ENCODE measurements at regions not wholly inside any gene's neighbourhood (a gene's known extent, or its start where the extent isn't known, plus 50 kb on each side); places are given as distances from the start of the nearest gene placed in this dataset.

DNA sequence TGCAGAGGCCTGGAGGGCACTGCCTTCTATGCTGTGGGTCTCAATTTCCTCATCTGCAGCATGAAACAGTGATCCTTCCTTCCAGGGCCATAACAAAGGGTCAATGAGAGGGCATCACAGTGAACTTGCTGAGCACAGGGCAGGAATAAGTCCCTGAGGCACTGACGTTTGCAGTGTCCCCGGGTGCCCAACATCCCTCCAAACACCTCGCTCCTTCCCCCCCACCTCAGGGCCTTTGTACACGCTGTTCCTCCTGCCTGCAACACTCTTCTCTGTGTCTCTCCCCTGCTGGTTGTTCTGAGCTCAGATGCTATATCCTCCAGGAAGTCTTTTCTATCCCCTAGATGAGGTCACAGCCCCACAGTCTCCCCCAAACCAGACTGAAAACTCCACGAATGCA lies 59.7 kb upstream of the TCF20 start:
- no peak for DNase-seq

DNA sequence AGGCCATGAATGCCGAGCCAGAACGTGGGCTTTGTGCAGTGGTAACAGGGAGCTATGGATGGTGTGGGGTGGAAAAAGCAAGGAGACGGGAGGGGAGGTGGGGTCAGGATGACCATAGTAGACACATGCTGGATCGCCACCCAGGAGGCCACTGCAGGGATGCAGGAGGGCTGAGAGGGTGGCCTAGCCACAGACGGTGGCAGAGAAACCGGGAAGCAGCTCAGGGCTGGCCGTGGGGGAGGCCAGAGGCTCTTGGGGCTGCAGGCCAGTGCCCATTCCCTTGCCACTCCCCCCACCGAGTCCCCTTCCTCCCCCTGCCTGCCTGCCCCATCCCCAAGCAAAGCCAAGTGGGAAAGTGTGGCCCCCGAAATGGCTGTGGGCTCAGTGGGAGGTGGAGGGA lies 59.1 kb upstream of the TCF20 start:
- no peak for DNase-seq

DNA sequence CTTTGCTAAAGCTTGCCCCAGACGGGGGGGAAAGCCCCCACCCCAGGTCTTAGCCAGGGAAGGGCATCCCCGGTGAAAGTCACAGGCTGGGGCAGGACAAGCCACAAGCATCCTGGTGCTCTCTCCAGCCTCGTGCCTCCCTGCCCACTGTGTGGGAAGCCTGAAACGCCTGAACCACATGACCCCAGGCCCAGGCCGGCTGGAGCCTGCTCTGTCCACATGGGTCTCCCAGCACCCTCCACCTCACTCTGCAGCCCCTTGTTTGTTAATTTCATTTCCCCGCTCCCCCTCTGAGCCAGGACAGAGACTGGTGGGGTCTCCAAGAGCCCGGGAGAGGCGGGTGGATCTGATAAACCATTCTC lies 58.3 kb upstream of the TCF20 start:
- DNase-seq: no peak

DNA sequence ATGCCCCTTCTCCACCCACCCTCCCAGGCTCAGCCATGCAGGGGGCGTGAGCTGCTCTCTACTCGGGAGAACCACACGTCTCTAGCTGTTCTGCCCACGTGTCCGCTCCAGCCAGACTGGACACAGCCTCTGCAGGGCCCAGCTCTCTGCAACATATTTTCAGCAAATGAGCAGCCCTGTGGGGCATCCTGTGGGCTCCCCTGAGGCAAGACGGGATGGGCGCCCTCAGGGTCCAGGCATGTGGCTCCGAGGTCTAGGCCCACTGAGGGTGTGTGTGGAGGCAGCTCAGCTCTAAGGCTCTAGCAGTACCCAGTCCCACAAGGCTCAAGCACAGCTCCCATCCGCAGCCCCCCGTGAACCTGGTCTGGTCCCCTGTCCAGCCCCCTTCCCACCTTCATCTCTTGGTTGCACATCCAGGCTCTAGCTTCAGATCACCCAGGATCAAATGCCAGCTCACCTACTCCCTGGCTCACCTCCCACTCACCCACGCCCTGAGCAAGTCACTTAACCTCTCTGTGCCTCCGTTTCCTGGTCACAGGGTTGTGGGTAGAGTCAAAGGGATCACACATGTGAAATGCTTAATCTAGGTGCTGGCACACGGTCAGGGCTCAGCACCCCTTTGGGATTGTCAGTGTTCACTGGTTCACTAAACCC lies 57.8 kb upstream of the TCF20 start:
- DNase-seq: peak; percentile 51 to 53

DNA sequence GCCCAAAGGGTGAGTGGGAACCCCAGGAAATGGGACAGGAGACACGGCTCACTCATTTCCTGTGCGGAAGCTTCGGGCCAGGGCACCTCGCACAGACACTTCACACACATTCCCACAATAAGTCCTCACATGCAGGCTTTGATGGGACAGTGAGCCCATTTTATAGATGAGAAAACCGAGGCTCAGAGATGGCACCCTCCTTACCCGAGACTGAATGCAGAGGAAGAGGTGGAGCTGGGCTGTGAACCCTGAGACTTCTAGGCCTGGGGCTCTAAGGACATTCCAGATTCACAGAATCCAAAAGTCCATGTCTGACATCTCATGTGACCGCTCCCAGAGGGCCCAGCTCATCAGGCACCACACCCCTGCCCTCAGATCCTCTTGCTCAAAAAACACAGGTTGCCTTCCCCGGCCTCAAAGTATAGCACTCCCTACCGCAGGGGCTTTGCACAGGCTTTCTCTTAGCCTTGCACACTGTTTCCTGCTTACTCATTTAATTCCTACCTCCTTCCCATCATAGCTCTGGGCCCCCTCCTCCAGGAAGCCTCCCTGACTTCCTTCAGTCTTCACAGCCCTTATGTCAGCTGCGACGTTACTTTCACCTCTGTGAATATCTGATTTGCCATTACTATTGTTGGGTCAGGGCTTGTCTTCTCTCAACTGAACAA lies 57.1 kb upstream of the TCF20 start:
- no peak for DNase-seq

DNA sequence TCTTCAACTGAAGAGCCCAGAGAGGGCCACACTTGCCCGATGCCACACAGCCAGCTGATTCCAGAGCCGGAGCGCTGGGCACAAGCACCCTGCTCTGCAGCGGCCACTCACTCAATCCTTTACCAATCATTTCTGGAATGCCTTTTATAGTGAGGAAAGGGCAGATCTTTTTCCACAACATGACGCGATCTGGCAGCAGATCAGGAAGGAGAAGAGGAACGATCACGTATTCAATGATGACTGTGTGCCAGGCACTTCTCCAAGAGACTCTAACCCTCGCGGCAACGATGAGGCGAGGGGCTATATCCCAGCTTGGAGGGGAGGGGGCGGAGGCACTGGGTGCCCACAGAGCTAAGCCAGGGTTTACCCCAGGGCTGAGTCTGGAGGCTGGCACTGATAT lies 56.3 kb upstream of the TCF20 start:
- no peak for DNase-seq

DNA sequence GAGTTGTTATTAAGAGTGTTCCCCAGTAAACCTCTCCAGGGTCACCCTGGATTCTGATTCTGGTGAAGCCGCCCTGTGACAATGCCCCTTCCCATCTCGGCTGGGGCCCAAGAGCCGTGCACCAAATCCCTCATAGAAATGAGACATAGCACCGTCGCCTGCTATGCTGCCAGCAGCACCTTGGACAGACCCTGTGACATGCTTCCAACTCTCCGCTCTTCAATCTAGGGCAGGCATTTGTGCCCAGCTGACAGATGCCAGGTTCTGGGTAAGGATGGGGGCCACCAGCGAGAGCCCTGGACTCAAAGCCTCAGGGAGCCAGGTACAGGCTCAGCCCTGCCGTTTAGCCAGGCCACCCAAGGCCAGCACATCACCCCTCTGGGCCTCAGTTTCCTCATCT lies 55.8 kb upstream of the TCF20 start:
- DNase-seq: no peak

DNA sequence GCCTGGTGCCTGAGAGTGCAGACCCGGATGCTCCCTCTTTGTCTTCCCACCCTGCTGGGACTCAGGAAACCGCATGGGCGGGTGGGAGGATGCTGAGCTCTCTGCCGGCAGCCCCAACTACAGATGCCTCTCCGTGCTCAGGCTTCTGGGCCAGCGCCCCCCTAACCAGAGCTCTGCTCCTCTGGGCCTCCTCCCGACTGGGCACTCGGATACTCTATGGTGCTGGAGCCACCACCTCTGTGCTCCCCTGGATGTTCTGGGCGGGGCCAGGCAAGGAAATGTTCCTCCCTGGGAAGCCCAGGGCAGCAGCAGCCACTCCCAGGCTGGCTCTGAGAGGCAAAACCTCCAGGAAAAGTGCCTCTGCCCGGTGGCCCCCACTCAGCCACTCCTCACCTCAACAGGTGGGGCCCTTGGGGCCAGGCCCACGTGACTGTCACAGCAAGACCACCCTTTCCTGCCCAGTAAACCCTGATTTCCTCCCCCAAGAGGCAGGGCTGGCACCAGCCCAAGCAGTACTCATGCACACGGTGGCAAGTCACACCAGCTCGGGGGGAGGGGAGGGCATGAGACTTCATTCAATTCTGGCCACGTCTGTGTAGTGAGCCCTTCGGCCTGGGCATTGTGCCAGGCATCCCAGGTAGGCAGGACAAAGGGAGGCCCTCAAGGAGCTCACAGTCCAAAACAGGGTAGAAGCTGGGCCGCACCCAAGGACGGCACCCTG lies 54.7 kb upstream of the TCF20 start:
- peak in 1 of 2 experiments; percentile 48 for DNase-seq

DNA sequence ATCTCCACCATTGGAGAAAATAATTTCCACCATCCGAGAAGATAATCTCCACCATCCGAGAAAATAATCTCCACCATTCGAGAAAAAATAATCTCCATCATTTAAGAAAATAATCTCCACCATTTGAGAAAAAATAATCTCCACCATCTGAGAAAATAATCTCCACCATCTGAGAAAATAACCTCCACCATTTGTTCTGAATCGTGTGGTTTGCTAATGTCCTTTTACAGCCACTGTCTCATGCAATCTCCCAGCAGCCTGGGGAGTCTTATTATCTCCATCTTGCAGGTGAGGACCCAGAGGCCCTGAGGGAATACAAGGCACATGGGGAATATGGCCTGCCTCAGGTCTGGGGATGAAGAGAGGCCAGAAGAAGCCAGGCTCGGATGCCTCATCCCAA lies 54.1 kb upstream of the TCF20 start:
- no peak for DNase-seq

DNA sequence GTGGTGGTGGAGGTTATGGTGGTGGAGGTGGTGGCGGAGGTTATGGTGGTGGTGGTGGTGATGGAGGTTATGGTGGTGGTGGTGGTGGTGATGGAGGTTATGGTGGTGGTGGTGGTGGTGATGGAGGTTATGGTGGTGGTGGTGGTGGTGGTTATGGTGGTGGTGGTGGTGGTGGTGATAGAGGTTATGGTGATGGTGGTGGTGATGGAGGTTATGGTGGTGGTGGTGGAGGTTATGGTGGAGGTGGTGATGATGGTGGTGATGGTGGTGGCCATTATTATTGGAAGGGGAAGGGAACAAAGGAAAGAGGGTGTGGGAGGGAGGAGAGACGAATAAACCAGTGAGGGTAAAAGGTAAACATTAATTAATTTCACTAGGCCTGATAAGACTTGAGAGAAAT lies 53.5 kb upstream of the TCF20 start:
- no peak for DNase-seq

DNA sequence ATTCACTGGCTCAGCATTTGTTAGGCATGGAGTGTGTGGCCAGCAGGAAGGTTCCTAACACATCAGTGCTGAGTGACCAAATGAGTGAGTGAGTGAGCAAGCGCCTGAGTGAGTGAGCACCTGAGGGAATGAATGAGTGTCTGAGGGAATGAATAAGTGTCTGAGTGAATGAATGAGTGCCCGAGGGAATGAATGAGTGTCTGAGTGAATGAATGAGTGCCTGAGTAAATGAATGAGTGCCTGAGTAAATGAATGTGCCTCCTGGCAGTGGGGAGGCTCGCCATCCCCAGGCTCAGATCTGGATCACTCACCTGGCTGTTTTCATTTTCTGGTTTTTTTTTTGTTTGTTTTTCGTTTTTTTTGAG lies 52.1 kb upstream of the TCF20 start:
- no peak for DNase-seq

DNA sequence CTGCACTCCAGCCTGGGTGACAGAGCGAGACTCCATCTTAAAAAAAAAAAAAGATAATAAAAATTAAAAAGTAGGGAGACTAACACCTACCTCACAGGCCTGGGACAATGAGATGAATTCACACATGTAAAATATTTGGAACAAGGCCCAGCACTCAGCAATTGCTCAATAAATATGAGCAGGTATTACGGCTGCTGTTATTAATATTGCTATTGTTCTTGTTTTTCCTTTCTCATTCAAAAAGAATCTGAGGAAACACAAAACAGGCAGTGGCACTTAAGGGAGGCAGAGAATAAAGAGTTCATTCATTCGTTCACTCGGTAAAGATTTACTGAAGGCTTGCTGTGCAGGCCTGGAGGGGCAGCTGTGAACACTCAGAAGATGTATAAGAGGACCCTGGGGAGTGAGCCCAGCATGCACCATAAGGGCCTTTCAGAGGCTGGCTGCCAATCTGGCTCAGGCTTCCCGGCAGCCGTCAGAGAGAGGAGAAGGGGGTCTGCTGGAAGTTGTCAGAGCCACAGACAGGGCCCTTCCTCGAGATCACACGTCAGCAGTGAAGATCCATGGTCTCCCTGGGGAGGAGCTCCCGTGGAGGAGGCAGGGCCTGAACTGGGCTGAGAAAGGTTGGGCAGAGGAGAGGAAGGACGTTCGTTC lies 51.6 kb upstream of the TCF20 start:
- no peak for DNase-seq

DNA sequence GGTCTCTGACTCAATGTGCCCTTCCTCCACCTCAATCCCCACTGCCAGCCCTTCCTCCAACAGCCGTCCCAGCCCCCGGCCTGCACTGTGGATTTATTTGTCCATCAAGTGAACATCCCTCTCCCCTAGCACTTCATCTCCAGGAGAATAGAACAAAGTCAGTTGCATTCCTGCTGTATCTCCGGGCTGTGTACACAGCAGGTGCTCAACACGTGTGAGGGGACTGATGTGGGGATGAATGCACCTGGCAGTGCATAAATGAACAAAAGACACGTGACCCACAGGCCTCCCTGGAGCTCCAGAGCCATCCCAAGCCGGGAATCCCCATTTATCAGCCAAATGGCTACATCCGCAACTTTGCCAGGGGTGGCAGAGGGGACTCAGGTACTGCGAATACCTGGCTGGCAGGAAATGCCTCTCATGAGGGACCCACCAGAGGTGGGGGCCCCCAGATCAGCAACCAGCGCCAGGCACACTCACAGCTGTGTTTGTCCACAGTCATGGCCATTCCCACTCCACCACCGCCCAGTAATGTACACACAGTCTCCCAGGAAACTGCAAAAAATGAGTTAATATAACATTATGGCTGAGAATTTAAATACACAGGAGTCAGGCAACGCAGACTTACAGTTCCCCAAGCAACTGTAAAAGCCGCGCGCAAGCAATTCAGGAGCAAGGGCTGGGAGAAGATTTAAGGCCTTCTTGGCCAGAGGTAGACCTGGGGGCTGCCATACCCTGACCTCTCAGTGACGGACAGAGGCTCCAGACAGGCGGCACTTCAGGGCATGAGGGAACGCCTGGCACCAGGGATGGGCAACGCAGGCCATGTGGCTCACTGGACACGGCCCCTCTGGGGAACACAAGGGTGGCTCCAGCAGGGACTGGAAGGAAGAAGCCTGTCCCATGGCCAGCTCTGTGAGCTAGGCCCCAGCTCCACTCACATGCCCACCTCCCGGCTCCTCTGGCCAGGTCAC lies 50.3 kb upstream of the TCF20 start:
- DNase-seq: no peak
